GM12874 (cell line): ENCODE measurements at regions not wholly inside any gene's neighbourhood (a gene's known extent, or its start where the extent isn't known, plus 50 kb on each side); places are given as distances from the start of the nearest gene placed in this dataset.

Source experiments
- CTCF ChIP-seq: IDR thresholded peaks from 2 replicates; pipeline ENCODE4 v1.5.1; 2011; ENCODE audit warnings: low read depth, mild to moderate bottlenecking, control low read depth, low read length, moderate library complexity; ENCODE audit not compliant: insufficient read depth

GRCh38 chr7:34343667-34344066 is 314.4 kb upstream of the NPSR1 start:
- no peak for TF ChIP-seq CTCF

GRCh38 chr7:34354011-34354410 is 304.0 kb upstream of the NPSR1 start:
- TF ChIP-seq CTCF = no peak

- no peak for TF ChIP-seq CTCF
Measured at GRCh38 chr7:34354899-34355298, 303.1 kb upstream of the NPSR1 start.

GRCh38 chr7:34357068-34357467 is 300.9 kb upstream of the NPSR1 start:
- TF ChIP-seq CTCF = no peak

- TF ChIP-seq CTCF = no peak
Measured at GRCh38 chr7:34357946-34358345, 300.1 kb upstream of the NPSR1 start.

GRCh38 chr7:34361663-34362250 is 296.3 kb upstream of the NPSR1 start:
- no peak for TF ChIP-seq CTCF

GRCh38 chr7:34362621-34363020 is 295.4 kb upstream of the NPSR1 start:
- TF ChIP-seq CTCF = no peak
